Calu3 (cell line): ENCODE measurements at regions not wholly inside any gene's neighbourhood (a gene's known extent, or its start where the extent isn't known, plus 50 kb on each side); places are given as distances from the start of the nearest gene placed in this dataset.

Experiments used
- BruUV-seq: library from RNA; stranded (reverse); fragments of 400-500 nt; replicated peaks from 2 replicates; lab custom pipeline; 2021; lab: Mats Ljungman, UMichigan
- CTCF ChIA-PET: fragments of 300-600 bp; sonication (Branson Sonifier 250); formaldehyde crosslinking; loops from one replicate; lab custom pipeline; 2022; ENCODE audit warnings: antibody characterized with exemption; lab: Charles Lee
- DNase-seq: peaks from one replicate; pipeline ENCODE4 v3.0.0; 2022
- H3K27ac Mint-ChIP-seq: one replicate; pipeline ENCODE4 v1.8.0; 2022; ENCODE audit warnings: mixed read lengths; ENCODE audit not compliant: unreplicated experiment
- H3K27me3 Mint-ChIP-seq: one replicate; pipeline ENCODE4 v1.8.0; 2022; ENCODE audit warnings: mixed read lengths; ENCODE audit not compliant: unreplicated experiment
- H3K36me3 Mint-ChIP-seq: one replicate; pipeline ENCODE4 v1.8.0; 2022; ENCODE audit warnings: mild to moderate bottlenecking, moderate library complexity, mixed read lengths; ENCODE audit not compliant: insufficient read depth, unreplicated experiment
- H3K4me1 Mint-ChIP-seq: one replicate; pipeline ENCODE4 v1.8.0; 2022; ENCODE audit warnings: mild to moderate bottlenecking, low read depth, mixed read lengths; ENCODE audit not compliant: unreplicated experiment
- H3K4me3 Mint-ChIP-seq: one replicate; pipeline ENCODE4 v1.8.0; 2022; ENCODE audit warnings: mild to moderate bottlenecking, low read depth, moderate library complexity, mixed read lengths; ENCODE audit not compliant: unreplicated experiment
- H3K9me3 Mint-ChIP-seq: one replicate; pipeline ENCODE4 v1.8.0; 2022; ENCODE audit warnings: low read depth, mixed read lengths; ENCODE audit not compliant: unreplicated experiment
- CTCF ChIP-seq: fragments of 200-600 bp; IDR thresholded peaks from one replicate; pipeline ENCODE4 v1.8.0; 2022; ENCODE audit warnings: antibody characterized with exemption; ENCODE audit not compliant: unreplicated experiment
- intact Hi-C: fragments of 100-400 bp; cut with micrococcal nuclease; formaldehyde crosslinking; loops from one replicate; pipeline ENCODE4 v1.10.0; 2022; ENCODE audit not compliant: unreplicated experiment

- CTCF ChIA-PET = no interaction called here
- Mint-ChIP-seq H3K36me3 (no peaks in the 10 kb centered on the region), H3K27ac (no peak overlapping the region), H3K27me3 (no peaks in the 10 kb centered on the region), H3K9me3 (peaks cover 3% of the 10 kb centered on the region), H3K4me3 (no peak overlapping the region), H3K4me1 (no peaks in the 10 kb centered on the region)
- no TSS peak for BruUV-seq
- DNase-seq = no peak
- no peak for TF ChIP-seq CTCF
- intact Hi-C loops = no loop called here
Observed at GRCh38 chr4:18953613-18954012, 932.1 kb upstream of the LCORL start.

- no peaks in the 10 kb centered on the region for H3K4me1 Mint-ChIP-seq
- no peak overlapping the region for H3K27ac Mint-ChIP-seq
- H3K27me3 Mint-ChIP-seq = no peaks in the 10 kb centered on the region
- CTCF ChIA-PET = no interaction called here
- no peak for DNase-seq
- no peak overlapping the region for H3K4me3 Mint-ChIP-seq
- intact Hi-C loops = no loop called here
- no peaks in the 10 kb centered on the region for H3K9me3 Mint-ChIP-seq
- BruUV-seq = no TSS peak
- no peak for TF ChIP-seq CTCF
- H3K36me3 Mint-ChIP-seq = no peaks in the 10 kb centered on the region
Observed at GRCh38 chr4:18945464-18945863, 923.9 kb upstream of the LCORL start.

- H3K27me3 Mint-ChIP-seq = no peaks in the 10 kb centered on the region
- no peak for DNase-seq
- intact Hi-C loops = no loop called here
- TF ChIP-seq CTCF = no peak
- H3K36me3 Mint-ChIP-seq = no peaks in the 10 kb centered on the region
- no peak overlapping the region for H3K27ac Mint-ChIP-seq
- H3K4me1 Mint-ChIP-seq = peaks cover 8% of the 10 kb centered on the region
- CTCF ChIA-PET = no interaction called here
- no peaks in the 10 kb centered on the region for H3K9me3 Mint-ChIP-seq
- BruUV-seq = no TSS peak
- no peak overlapping the region for H3K4me3 Mint-ChIP-seq
Observed at GRCh38 chr4:18942874-18943273, 921.3 kb upstream of the LCORL start.

GRCh38 chr4:18938343-18939099 is 917.0 kb upstream of the LCORL start:
- BruUV-seq = no TSS peak
- Mint-ChIP-seq H3K9me3 (peaks cover 4% of the 10 kb centered on the region), H3K27me3 (no peaks in the 10 kb centered on the region), H3K4me1 (peaks cover 25% of the 10 kb centered on the region), H3K4me3 (no peak overlapping the region), H3K27ac (no peak overlapping the region), H3K36me3 (no peaks in the 10 kb centered on the region)
- TF ChIP-seq CTCF = no peak
- intact Hi-C loops = no loop called here
- CTCF ChIA-PET = no interaction called here
- DNase-seq = no peak
